ENCODE measurements at regions not wholly inside any gene's neighbourhood (a gene's known extent, or its start where the extent isn't known, plus 50 kb on each side); places are given as distances from the start of the nearest gene placed in this dataset.

DNA sequence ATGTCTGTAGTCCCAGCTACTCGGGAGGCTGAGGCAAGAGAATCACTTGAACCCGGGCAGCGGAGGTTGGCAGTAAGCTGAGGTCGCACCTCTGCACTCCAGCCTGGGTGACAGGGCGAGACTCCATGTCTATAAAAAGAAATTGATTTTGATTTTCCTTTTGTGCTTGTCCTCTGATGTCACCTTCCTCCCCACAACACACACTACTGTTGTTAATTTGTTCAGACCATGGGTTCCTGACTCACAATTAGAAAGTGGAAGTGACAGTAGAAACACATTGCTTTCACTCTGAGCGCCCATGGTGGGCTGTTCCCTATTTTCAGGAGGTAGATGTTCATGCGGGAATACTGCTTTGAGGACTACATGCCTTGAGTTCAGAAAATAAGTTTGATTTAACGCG lies 165.5 kb upstream of the KCNJ6 start:
- Histone ChIP-seq H3K27me3 (replicated peaks; ENCODE audit: insufficient read depth, low read length) (no peaks in the 10 kb centered on the region), H3K4me1 (ENCODE audit: low read length) (no peaks in the 10 kb centered on the region), H4K20me1 (ENCODE audit: insufficient read depth, low read length) (no peaks in the 10 kb centered on the region), H3K27ac (ENCODE audit: low read length) (no peak overlapping the region), H3K79me2 (ENCODE audit: low read length) (no peaks in the 10 kb centered on the region), H3K36me3 (replicated peaks; ENCODE audit: insufficient read depth, low read length) (no peaks in the 10 kb centered on the region), H3K9me2 (replicated peaks; ENCODE audit: insufficient read depth, low read length) (no peaks in the 10 kb centered on the region), H3K9me3 (replicated peaks; ENCODE audit: insufficient read depth, low read length) (no peaks in the 10 kb centered on the region), H3F3A (ENCODE audit: insufficient read depth, low read length) (no peaks in the 10 kb centered on the region), H3K4me2 (ENCODE audit: low read depth, low read length) (no peak overlapping the region), H3K9ac (ENCODE audit: low read length) (no peak overlapping the region), H2AFZ (ENCODE audit: low read length) (no peak overlapping the region), H3K4me3 (ENCODE audit: low read length) (no peak overlapping the region)
- TF ChIP-seq, protein P1, sequence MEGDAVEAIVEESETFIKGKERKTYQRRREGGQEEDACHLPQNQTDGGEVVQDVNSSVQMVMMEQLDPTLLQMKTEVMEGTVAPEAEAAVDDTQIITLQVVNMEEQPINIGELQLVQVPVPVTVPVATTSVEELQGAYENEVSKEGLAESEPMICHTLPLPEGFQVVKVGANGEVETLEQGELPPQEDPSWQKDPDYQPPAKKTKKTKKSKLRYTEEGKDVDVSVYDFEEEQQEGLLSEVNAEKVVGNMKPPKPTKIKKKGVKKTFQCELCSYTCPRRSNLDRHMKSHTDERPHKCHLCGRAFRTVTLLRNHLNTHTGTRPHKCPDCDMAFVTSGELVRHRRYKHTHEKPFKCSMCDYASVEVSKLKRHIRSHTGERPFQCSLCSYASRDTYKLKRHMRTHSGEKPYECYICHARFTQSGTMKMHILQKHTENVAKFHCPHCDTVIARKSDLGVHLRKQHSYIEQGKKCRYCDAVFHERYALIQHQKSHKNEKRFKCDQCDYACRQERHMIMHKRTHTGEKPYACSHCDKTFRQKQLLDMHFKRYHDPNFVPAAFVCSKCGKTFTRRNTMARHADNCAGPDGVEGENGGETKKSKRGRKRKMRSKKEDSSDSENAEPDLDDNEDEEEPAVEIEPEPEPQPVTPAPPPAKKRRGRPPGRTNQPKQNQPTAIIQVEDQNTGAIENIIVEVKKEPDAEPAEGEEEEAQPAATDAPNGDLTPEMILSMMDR (IDR thresholded peaks at IDR 0.05; ENCODE audit: low read length), result no peak
- no peak for TF ChIP-seq EZH2phosphoT487 (IDR thresholded peaks at IDR 0.05; ENCODE audit: low read length)
- TF ChIP-seq EZH2 (optimal IDR thresholded peaks at IDR 0.05; ENCODE audit: low read depth, low read length), result no peak
- DNase-seq, result no peak

DNA sequence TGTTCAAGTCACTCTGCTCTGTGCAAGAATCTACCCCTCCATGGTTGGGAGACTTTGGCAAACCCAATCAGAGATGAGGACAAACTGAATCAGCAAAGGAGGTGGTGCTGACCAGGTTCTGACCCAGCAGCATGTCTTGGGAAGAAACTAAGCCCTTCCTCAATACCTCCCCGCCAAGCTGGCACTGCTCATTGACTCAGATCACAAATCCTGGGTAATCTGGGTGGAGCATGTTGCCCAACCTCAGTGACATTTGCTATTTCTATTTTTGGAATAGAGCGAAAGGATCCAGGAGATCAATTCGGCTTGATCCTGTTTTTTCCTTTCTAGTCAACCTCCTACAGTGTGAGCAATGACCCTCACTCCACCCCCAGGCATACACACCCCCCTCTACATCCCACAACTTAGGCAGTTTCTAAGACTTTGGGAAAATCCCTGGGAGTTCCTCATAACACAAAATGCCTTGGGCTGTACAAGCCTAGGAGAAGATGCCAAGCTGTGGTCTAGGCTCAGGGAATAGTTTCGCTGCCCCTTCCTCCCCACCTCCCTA lies 166.8 kb upstream of the KCNJ6 start:
- Histone ChIP-seq H3K9ac (ENCODE audit: low read length) (no peak overlapping the region), H3K4me1 (ENCODE audit: low read length) (no peaks in the 10 kb centered on the region), H3K9me2 (replicated peaks; ENCODE audit: insufficient read depth, low read length) (no peaks in the 10 kb centered on the region), H3K9me3 (replicated peaks; ENCODE audit: insufficient read depth, low read length) (no peaks in the 10 kb centered on the region), H3K4me3 (ENCODE audit: low read length) (no peak overlapping the region), H2AFZ (ENCODE audit: low read length) (no peak overlapping the region), H3K79me2 (ENCODE audit: low read length) (no peaks in the 10 kb centered on the region), H3K36me3 (replicated peaks; ENCODE audit: insufficient read depth, low read length) (no peaks in the 10 kb centered on the region), H3F3A (ENCODE audit: insufficient read depth, low read length) (no peaks in the 10 kb centered on the region), H3K27ac (ENCODE audit: low read length) (no peak overlapping the region), H3K4me2 (ENCODE audit: low read depth, low read length) (no peak overlapping the region), H4K20me1 (ENCODE audit: insufficient read depth, low read length) (no peaks in the 10 kb centered on the region), H3K27me3 (replicated peaks; ENCODE audit: insufficient read depth, low read length) (no peaks in the 10 kb centered on the region)
- no peak for DNase-seq
- TF ChIP-seq EZH2 (optimal IDR thresholded peaks at IDR 0.05; ENCODE audit: low read depth, low read length) (no peak), EZH2phosphoT487 (IDR thresholded peaks at IDR 0.05; ENCODE audit: low read length) (no peak)
- TF ChIP-seq, protein P1 (IDR thresholded peaks at IDR 0.05; ENCODE audit: low read length), result no peak

DNA sequence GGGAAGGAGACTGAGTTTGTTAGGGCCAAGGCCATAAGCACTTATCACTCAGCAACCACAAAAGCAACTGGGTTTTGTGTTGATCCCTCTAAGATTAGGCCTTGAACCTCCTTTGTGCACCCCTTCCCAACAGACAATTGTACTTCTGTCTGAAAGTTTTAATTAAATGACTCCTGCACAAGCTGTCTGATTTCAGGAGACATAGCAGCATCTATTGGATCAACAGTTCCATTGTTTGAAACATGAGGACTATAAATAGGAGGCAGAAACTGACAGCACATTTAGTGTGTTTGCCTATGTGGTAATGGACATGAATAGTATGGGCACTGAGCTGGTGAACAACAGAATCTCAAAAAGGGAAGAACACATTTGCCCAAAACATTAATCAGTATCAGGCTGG lies 167.3 kb upstream of the KCNJ6 start:
- no peaks in the 10 kb centered on the region for H3K9me2 ChIP-seq (replicated peaks; ENCODE audit: insufficient read depth, low read length)
- no peaks in the 10 kb centered on the region for H3K79me2 ChIP-seq (ENCODE audit: low read length)
- no peak overlapping the region for H3K9ac ChIP-seq (ENCODE audit: low read length)
- no peak for DNase-seq
- no peaks in the 10 kb centered on the region for H3K27me3 ChIP-seq (replicated peaks; ENCODE audit: insufficient read depth, low read length)
- H4K20me1 ChIP-seq (ENCODE audit: insufficient read depth, low read length), result no peaks in the 10 kb centered on the region
- H3K9me3 ChIP-seq (replicated peaks; ENCODE audit: insufficient read depth, low read length), result no peaks in the 10 kb centered on the region
- TF ChIP-seq, protein P1 (IDR thresholded peaks at IDR 0.05; ENCODE audit: low read length), result no peak
- no peak for TF ChIP-seq EZH2phosphoT487 (IDR thresholded peaks at IDR 0.05; ENCODE audit: low read length)
- TF ChIP-seq EZH2 (optimal IDR thresholded peaks at IDR 0.05; ENCODE audit: low read depth, low read length), result no peak
- no peaks in the 10 kb centered on the region for H3F3A ChIP-seq (ENCODE audit: insufficient read depth, low read length)
- H2AFZ ChIP-seq (ENCODE audit: low read length), result no peak overlapping the region
- no peaks in the 10 kb centered on the region for H3K4me1 ChIP-seq (ENCODE audit: low read length)
- no peak overlapping the region for H3K4me2 ChIP-seq (ENCODE audit: low read depth, low read length)
- H3K36me3 ChIP-seq (replicated peaks; ENCODE audit: insufficient read depth, low read length), result no peaks in the 10 kb centered on the region
- H3K4me3 ChIP-seq (ENCODE audit: low read length), result no peak overlapping the region
- H3K27ac ChIP-seq (ENCODE audit: low read length), result no peak overlapping the region
